ENCODE measurements at regions not wholly inside any gene's neighbourhood (a gene's known extent, or its start where the extent isn't known, plus 50 kb on each side); places are given as distances from the start of the nearest gene placed in this dataset.

DNA sequence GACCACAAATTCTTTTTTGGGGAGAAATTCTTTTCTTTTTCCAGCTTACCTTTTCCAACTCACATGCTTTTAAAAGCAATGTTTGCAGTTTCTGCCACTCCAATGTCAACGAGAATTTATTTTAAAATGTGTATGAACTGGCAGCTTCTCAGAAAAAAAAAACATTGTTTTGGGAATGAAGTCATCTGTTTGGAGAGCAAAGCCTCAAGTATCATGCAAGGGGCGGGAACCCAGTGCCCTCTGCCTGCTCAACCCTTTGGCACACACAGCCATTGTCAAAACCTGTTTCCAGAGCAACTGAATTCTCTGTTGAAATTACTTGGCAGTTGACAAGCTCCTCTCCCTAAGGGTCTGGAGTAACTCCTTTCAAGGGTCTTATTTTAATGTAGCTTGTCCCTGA lies 128.5 kb downstream of the QPCT start:
- DNase-seq: no peak

DNA sequence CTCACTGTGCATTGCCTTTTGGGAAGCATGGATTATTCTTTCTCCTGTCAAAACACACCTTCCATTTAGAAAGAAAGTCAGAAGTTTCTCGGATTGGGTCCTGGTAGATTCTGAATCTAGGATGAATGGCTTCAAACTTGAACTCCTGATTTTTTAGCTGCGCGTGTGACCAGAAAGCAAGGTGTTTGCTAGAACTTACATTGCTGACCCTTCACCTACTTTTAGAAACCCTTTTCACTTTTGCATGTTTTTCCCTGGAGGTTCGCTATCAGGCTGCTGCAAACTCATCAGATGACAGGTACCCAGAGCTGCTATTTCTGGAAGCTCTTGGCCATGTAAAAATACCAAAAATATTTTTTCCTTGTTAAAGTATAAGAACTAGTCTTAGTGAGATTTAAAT lies 132.0 kb downstream of the QPCT start:
- DNase-seq: no peak

DNA sequence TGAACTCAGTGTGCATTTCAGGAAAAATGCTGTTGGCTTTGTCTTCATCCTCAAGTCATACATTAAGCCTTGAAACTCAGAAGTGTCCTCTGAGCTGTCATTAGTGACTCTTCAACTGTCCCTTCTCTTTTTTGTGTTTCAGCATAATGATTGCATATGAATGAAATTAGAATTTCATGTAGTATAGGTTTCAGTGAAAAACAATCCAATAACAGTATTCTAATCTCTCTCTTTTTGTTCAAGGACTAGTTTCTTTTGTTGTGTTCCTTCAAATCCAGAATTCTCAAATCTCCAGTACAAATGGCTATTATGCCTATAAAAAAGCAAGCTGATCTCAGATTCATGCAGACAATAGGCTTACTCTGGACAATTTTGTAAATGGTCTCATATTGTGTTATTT lies 133.5 kb downstream of the QPCT start:
- DNase-seq: no peak

DNA sequence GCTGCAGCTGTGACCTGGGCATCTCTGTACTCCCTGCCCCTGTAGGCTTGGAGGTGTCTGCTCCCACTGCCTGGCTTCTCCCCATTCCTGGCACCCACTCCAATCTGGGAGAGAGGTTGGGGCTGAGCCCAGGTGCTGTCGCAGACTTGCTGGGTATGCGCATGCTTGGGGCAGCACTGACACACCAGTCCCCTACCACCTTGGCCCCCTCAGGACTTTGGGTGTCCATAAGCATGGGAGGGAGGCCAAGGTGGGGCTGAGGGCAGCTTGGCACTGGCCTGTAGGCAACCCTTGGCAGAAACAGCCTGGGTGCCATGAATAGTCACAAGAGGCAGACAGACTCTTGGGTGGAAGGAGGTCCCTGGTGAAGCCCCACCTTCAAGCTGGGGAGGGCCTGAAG lies 136.8 kb downstream of the QPCT start:
- no peak for DNase-seq

DNA sequence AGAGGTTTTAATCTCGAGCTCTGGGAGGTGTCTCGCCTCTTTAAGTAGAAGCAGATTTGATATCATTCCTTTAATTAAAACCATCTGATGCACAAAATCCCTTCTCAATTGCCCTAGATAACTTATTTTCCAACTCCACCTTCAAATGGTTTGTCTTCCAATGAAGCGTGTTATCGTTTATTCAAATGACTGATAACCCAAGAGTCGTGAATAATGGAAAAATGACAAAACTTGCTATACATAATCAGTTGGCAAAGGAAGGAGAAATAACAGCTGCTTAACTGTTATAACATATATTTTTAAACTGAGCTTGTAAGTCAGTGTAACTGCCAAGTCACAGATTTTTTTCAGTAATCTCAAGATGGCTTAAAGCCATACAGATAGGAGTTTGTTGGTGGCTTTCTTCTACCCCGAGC lies 144.6 kb downstream of the QPCT start:
- DNase-seq: no peak

DNA sequence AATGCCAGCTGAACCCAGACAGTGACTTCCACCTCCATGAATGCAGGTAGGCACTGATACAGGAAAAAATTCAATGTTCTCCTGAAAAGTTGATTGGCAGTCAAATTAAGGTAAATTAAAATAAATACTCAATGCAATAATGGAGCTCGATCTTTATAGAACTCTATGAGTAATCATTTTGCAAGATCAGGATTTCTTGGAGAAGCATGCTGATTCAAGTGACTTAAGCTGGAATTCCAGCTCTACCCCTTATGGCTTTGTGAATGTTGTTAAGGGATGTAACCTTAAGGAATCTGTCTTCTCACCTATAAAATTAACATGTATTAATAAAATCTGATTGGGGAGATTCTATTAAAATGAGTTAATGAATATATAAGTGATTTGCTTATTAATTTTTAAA lies 145.1 kb downstream of the QPCT start:
- no peak for DNase-seq

DNA sequence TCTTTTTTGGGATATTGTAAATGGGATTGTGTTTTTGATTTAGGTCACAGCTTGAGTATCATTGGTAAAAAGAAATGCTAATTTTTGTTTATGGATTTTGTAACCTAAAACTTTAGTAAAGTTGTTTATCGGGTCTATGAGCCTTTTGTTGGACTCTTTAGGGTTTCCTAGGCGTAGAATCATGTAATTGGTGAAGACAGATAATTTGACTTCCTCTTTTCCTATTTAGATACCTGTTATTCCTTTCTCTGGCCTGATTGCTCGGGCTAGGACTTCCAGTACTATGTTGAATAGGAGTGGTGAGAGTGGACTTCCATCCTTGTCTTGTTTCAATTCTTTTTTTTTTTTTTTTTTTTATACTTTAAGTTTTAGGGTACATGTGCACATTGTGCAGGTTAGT lies 149.0 kb downstream of the QPCT start:
- no peak for DNase-seq

DNA sequence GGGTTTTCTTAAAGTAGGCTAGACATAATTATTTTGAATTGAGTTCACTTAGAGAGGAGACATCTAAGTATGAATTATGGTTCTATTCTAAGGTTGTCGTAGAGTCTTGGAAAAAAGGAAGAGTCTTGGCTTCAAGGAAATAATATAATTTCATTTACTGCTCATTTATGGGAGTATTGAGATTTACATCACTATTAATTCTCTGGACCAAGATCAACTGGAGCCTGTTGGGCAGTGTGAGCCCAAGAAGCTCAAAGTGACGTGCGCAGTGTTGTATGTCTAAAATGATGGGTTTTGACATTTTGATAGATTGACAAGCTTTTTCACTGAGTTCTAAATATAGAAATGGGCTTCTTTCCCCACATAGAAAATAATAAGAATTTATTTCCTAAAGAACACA lies 154.7 kb downstream of the QPCT start:
- no peak for DNase-seq

DNA sequence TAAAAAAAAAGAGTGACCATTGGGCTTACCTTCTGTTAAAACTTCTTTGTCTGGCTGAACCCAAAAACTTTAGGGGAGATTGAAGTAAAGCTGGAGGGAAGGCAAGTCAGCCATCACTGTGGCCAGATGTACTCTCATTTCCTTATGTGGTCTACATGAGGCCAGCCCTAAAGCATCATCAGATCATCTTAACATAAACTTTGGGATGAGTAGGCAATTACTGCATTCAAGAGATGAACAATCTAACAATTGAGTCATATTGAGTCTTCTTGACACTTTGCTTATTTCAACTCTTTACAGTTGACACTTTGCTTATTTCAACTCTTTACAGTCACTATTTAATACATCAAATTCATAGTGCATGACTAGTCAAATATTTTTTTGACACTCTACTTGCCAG lies 155.6 kb downstream of the QPCT start:
- no peak for DNase-seq

DNA sequence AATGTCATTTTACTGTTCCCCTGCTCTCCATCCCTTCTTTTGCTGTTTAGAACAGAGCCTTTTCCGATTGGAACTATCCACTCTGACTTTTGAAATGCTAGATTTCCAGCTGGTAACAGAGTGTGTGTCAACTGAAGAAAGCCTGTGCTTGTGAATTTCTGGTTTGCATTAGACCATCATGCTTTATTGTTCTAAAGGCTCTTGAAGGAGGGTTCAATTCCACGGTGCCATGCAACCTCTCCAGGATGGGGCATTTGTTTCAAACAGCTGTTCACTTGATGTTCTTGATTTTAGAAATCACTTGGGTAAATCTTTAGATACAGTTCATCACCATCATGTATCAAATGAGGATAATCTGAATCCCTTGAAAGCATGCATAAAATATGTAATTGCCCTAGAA lies 156.7 kb downstream of the QPCT start:
- no peak for DNase-seq

DNA sequence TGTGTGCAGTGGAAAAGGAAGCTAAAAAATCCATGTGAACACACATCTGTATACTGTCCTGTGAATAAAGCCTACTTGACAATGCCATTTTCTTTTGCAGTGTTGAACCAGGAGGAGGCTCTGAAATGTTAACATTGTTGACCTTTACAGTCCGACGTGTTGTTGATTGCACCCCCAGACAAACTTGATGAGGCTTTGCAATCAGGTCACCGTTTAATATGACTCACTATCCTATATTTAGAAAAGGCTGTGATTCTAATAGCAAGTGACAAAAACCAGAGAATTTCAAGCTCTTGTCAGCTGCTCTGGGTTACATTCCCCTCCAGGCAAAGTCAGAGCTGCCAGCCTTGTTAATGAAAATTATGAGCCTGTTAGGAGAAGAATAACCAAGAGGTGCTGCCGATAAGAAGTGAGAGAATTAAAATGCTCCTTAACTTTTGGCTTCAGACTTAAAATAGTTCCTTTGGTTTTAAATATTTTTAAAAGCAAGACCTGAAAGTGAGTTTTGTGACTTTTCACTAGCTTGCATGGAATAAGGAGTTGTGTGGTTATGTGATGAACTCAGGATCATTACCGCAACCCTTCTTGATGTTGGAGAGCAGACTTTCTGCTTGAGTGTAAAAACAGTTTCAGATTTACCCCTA lies 162.1 kb downstream of the QPCT start:
- DNase-seq: no peak

DNA sequence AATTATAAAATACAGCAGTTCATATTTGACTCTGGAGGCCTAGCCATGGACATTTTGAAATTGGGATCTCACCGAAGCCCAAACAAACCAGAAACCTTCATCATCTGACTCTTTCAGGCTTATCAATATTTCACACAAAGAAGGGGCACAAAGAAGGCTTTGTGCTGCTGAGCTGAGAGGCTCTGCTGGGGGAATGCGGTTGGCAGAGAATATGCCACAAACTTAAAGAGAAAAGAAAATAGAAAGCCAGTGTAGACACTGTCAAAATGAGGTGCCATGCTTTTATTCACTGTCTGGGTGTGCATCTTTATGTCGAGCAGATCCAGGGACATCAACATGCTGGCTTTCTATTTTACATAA lies 162.6 kb downstream of the QPCT start:
- no peak for DNase-seq

DNA sequence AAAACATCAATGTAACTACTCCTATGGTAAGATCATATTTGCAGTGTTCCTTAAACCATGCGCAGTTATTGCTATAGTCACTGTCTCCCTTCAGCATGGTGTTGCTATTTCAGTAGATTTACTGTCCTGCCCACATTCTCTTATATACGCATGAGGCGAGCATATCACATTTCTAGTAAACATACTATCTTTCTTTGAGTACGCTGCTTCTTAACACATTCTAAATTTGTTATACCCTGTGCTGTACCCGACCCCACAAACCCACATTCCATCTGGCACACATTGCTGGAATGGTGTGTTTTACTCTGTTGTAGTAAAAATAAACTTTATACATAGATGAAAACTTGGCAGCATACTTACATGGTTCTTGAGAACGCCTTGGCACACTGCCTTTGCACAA lies 163.3 kb downstream of the QPCT start:
- DNase-seq: no peak

DNA sequence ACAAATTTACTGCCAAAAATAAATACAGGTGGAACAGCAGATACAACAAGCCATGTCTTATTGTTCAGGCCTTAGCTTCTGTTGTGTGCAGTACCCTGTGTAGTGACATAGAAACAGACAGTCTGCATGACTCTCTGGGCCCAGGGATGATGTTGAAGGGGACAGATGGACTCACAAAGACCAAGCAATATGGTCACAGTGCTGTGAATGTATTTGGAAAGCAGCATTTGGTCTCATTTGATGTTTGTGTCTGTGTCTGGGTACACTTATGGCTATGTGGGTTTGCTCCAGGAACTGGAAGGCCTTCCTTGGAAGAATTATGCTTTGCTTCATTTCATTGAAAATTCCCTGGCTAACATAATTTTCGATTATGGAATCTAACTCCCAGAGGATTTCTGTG lies 158.5 kb downstream of the CDC42EP3 start:
- no peak for DNase-seq

DNA sequence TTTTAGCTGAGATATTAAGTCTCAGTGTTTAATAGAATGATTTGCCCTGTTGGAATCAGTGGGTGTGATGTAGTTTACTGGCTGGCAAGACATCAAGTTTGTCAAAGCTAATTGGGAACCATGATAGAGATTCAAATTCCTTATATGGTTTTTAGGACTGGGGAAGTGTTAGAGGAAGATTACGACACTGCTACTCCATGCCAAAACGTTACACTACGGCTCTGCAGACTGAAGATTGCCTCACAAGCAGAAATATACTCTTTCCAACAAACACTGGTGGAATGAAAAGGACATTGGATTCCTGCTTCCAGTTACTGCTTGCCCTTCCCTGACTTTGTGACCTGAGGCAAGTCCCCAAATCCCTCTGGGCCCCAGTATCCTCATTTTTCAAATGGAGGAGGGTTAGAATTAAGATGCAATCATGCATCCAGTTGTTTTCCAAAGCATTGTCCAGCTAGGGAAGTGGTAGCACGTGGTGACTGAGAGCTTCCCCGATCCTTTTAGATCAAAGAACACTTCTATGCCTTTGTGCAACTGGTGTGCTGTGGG lies 147.6 kb downstream of the CDC42EP3 start:
- DNase-seq: no peak

DNA sequence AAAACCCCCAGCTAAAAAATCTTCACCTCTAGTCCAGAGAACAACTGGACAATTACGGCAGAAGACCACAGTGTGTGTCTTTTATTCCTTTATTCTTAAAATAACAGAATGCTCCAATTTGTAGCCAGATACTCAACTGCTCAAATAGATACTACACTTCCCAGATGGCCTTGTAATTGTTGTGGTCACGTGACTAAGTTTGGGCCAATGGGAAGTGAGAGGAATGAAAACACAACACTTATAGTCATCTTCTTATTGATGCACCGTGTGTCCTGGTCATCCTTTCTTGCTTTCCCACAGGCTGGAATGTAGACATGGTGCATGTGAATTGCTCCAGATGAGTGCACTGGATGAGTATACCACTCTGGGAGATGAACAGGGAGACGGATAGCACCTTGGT lies 145.1 kb downstream of the CDC42EP3 start:
- DNase-seq: no peak

DNA sequence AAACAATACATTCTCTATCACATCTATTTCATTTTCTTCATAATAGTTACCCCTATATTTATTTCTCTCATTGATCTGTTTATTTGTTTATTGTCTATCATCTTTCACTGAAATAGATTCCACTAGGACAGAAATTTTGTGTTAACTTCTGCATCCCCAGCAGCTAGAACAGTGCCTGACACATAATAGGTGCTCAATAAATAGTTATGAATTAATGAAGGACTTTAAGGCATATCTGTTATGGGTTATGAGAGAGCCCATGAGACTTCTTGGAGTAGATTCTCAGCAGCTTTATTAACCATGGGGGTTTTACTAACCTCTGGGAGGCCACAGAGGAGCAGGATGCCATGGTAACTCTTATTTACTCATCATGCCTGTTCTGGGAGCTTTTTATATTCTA lies 144.6 kb downstream of the CDC42EP3 start:
- no peak for DNase-seq

DNA sequence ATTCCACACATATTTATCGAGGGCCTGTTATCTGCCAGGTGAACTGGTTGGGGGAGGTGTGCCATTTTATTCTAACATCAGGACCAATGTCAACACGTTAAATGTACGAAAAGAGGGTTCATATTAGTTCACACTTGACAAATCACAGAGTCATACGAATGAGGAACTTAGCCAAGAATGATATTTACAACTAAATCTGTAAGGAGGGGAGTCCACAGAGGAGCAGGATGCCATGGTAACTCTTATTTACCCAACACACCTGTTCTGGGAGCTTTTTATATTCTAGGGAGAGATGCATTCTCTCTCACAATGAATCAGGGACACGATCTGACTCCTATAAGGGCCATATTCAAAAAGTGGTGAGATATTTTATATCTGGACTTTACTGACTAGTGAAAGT lies 144.1 kb downstream of the CDC42EP3 start:
- no peak for DNase-seq

DNA sequence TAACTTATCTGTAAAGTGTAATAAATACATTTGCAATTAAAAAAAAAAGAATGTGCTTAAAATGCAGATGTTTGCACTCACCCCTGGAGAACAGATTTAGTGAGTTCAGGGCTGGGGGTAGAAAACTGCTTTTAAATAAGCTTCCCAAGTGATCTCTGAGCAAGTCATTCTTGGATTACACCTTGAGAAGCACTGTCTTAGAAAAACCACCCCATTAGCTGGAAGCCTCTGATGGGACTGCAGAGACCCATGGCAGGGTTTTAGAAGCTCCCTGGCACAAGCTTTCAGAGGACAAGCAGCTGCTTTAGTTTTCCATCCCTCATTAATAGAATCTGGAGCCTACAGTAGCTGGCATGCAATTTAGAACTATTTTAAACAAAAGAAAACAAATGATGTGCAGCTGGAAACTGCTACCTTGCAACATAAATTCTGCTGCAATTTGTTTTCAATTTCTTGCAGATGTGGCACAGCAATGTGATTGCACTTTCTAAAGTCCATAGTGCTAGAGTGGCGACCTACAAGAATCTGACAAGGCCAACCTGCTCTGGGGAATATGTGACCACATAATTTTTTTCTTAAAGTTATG lies 141.5 kb downstream of the CDC42EP3 start:
- DNase-seq: no peak

DNA sequence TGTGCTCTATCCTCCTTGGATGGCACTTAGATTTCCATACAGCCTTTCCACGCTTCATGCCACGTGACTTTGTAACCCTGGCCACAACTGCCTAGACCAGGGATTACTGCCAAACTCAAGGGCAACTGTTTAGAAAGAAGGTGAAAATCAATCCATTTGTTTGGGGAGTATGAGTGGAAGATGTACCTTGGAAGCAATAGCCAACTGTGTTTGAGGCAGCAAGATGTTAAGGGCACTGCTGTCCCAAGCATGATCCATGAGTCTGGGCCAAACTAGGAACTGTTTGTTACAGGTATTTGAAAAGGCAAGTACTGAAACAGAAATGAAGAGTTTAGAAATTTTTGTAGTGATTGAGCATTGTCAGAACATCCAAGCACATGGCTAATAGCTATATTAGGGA lies 138.9 kb downstream of the CDC42EP3 start:
- DNase-seq: no peak

DNA sequence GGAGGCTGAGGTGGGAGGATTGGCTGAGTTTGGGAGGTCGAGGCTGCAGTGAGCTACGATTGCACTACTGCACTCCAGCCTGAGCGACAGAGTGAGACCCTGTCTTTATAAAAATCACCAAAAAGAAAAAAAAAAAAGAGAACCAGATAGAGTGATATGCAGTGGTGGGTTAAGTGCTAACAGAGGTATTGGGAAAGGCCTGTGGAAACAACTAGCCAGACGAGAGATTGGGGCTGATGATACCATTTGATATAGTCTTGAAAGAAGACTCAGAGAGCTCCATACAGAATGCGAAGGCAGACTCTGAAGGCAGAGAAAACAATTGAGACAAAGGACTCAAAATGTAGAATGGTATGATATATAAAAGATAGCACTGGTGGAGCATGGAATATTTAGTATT lies 134.1 kb downstream of the CDC42EP3 start:
- no peak for DNase-seq

DNA sequence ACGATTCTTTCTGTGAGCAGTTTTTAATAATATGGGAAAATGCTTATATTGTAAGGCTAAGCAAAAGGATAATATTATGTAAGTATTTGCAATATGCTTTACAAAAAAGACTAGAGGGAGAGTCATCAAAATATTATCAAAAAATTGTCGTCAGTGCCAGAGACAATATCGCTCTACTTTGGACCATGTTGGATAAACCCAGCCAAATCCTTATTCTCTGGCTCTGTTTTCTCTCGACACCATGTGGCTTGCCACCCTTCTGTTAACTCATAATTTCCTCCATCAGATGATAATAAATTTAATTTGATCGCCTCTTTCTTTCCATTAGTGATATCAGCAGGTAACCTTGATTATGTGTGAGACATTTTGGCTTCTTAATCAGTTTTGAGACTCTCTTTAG lies 129.9 kb downstream of the CDC42EP3 start:
- DNase-seq: no peak

DNA sequence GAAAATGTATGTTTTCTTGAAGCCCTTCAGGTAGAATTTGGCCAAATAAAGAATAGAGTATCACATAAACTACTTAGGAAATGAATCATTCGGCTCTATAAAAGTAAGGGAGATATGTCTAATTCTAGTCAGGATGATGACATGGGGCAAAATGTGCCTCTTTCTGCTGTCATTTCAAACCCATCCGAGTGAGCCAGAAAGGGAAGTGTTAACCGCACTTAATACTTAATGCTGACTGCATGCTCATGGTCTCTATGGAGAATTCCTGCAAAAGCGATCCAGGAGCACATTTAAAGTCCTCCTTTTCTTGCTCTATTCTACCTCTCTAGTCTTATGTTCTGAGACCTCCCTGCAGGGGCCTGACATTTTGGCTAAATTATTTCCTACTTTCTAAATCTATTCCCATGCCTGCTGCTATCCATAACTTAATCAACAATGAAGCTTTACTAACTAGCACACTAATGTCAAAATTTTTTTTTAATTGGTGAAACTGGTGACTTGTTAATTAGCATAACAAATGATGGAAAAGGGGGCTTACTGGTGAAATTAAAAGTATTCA lies 127.4 kb downstream of the CDC42EP3 start:
- DNase-seq: no peak

DNA sequence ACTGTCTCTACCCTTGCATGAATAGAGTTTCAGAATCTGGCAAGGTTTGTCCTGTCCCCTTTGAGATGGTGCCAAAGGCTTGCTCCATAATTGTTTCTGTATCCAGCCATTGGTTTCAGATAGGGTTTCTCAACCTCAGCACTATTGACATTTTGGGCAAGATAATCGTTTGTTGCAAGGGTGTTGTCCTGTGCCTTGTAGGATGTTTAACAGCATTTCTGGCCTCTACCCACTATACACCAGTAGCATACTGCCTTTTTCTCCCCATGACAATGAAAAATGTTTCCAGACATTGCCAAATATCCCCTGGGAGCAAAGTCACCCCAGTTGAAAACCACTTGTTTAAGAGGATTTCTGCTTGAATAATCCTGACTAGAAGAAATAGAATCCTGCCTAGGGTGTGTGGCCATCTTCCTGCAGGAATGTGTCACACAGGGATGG lies 126.8 kb downstream of the CDC42EP3 start:
- DNase-seq: no peak

DNA sequence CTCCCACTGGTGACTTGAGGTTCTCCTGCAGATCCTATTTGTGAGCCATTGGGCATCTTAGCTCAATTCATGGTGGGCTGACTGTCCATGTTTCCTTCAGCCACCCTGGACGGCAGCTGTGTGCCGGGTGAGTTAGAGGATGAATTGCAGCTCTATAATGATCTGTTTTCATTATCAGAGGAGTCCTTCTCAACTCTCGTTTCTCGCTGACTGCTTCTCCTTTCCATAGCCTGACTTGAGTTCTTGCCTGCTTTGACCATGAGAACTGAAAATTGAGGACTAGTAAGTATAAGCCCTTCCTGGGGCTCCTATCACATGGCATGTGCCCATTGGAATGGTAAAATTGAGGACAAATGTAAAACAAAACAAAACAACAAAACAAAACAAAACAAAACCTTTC lies 121.8 kb downstream of the CDC42EP3 start:
- no peak for DNase-seq

Data from activated CD4-positive, alpha-beta T cell treated with anti-CD3 and anti-CD28 coated beads for 1 hour (primary cell).